Right forelimb (tissue), 1 donor: ENCODE measurements at regions not wholly inside any gene's neighbourhood (a gene's known extent, or its start where the extent isn't known, plus 50 kb on each side); places are given as distances from the start of the nearest gene placed in this dataset.
"Not testable (repeated sequence)": the region's sequence is repeated elsewhere in the genome, so short reads cannot be mapped to it uniquely, and the experiment has no call there.

Source experiments
- DNase-seq: peaks from one replicate; pipeline ENCODE4 v3.0.0-alpha.2; 2018

- DNase-seq = no peak
Observed at GRCh38 chr2:166727095-166727494, 161.2 kb upstream of the XIRP2 start.

DNA sequence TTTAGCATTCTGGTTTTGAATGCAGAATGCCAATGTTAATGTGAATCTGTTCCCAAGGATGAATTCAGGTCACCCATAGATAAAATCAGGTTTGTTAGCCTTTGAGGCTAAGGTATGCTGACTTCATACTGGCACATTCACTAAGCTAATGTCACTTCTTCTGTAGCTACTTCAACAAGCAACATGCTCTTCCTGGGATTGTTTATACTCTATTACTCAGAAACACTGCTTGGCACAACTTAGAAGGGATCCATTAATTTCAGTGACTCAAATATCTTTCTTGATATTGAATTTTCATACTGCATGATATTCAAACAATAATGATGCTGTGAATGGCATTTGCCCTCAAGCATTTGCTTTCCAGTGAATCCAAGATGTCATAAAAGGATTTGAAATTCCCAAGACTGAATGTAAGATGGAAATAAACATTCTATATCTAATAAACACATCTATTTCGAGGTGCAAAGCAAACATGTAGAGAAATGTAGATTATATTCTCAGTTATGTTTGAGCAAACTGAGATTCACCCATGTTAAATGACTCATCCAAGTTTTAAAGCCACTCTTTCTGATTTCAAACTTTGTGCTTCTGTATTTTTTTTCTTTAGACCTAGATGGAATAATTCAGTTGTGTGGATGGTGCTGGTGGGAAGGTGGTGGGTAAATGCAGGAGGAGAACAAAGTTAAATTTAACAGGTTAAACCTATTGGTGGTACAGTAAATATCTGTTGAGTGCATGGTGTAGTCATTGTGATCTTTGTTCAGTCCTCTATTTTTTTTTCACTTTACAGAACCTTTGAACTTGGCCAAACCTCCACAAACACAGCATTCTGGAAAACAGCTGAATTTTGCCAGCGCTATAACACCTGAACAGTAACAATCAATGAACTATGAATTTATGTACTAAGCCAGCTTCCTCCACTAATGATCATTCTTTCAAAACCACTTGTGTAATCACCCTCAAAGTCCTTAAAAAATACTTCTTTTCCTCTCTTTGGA lies 162.1 kb upstream of the XIRP2 start:
- no peak for DNase-seq

- DNase-seq = no peak
Observed at GRCh38 chr2:166716968-166717367, 171.3 kb upstream of the XIRP2 start.

DNA sequence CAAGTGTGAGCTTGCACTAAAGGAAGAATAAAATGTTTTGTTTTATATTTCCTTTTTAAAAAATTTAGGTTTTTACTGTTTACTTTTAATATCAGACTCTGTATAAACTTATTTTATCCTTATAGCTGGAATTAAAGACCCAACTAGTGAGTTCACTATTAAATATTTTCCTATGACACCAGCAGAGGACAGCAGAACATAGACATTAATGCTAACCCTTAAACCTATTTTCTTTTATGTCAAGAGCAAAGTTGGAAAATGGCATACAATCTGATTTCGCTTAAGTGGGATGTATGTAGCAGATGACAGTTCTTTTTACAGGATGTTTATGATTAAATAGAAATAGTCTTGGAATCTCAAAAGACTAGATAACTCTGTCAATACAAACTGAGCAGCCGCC lies 188.2 kb upstream of the XIRP2 start:
- DNase-seq = no peak

GRCh38 chr2:166695154-166695553 lies 193.1 kb upstream of the XIRP2 start:
- no peak for DNase-seq

GRCh38 chr2:166686057-166686456 lies 192.0 kb upstream of the SCN7A start:
- not testable (repeated sequence) for DNase-seq

DNA sequence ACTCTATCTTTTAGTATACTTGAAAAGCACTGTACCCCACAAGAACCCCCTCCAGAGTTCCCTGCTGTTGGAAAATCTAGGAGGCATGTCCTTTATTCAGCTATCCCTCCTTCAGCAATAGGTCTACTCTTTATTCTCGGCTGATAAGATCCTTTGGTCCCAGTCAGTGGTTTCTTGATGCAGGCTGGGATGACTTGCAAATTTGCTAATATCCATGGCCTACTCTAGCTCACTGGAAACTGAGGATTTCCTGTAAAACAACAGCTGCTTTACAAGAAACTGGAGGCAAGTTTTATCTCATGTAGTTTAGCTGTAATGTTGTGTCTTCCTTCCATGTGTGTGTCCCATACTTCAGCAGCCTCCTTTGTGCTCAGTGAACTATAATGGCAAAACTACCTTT lies 183.9 kb upstream of the SCN7A start:
- DNase-seq = no peak

DNA sequence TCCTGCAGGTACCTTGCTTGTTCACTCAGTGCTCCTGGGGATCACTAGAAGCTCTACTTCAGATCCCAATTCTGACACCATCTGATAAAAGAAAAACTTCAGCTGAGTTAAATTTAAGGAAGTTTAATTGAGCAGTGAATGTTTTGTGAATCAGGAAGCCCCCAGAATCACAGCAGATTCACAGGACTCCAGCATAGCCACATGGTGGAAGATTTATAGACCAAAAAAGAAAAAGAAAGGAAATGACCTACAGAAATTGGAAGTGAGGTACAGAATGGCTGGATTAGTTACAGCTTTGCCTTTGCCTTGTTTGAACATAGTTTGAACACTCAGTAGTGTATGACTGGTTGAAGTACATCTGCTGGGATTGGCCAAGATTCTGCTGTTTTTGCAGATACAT lies 182.7 kb upstream of the SCN7A start:
- no peak for DNase-seq

DNA sequence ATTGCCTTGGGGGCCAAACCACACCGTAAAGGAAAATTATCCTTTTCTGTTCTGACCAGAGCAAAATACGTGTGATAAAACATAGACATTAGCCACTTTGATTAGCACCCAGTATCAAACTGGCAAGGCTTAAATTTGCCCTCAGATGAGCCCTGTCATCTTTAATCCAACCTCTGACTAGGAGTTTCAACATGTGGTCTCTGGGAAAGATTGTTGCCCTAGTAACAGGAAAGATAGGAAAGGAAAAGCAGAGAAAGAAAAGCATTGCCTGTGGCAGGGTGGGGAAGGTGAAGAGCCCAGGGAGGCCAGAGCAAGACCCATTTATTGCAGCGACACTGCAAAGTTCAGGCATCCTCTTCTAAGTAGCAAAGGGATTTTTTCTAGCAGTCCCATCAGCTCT lies 181.5 kb upstream of the SCN7A start:
- no peak for DNase-seq

- DNase-seq = no peak
Observed at GRCh38 chr2:166673986-166674385, 179.9 kb upstream of the SCN7A start.

- DNase-seq = no peak
Observed at GRCh38 chr2:166671801-166672200, 177.8 kb upstream of the SCN7A start.

GRCh38 chr2:166671235-166671634 lies 177.2 kb upstream of the SCN7A start:
- no peak for DNase-seq

DNA sequence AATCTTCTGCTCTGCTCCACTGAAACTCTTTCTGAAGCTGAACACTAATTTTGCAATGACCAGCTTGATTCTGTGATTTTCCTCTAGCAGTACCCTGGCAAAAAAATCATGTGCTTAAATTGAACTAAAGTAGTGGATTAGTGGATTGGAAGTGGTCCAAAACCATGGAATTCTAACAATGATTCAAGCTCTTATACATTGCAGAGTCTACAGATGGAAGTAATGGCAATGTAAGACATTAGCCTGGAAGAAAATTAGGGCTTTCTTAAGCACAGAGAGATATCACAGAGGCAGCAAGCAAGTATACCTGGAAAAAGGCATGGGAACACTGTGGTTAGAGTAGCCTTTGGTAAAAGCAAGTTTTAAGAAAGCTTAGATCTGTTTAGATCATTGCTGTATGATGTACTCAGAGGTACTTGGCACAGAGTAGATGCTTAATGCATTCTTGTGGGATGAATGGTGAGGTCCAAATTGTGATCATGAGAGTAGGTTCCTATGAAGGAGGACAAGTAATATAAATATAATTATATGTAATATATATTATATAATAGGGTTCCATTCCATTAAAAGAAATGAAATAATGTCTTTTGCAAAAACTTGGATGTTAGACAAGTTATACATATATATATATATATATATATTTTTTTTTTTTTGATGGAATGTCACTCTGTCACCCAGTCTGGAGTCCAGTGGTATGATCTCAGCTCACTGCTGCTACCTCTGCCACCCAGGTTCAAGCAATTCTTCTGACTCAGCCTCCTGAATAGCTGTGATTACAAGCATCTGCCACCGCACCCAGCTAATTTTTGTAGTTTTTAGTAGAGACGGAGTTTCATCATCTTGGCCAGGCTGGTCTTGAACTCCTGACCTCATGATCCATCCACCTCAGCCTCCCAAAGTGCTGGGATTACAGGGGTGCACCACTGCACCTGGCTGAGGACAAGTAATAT lies 172.2 kb upstream of the SCN7A start:
- DNase-seq = no peak

- DNase-seq = no peak
Observed at GRCh38 chr2:166661824-166662223, 167.8 kb upstream of the SCN7A start.

- no peak for DNase-seq
Observed at GRCh38 chr2:166661391-166661790, 167.3 kb upstream of the SCN7A start.

DNA sequence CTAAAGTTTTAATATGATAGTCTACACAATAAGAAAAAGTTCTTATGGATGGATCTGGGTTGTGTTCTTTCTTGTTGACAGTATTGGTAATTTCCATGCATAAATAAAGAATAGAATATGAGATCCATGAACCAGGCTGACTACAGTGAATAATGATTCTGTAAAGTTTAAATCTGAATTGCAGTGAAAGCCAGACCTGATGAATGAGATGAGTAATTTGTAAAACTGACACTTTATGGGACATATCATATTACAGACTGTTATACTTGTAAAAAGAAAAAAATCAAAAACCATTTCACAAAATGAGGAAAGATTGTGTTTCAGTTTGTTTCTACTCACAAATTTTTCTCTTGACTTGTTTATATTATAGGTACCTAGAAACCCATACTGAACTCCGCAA lies 164.9 kb upstream of the SCN7A start:
- DNase-seq = no peak

DNA sequence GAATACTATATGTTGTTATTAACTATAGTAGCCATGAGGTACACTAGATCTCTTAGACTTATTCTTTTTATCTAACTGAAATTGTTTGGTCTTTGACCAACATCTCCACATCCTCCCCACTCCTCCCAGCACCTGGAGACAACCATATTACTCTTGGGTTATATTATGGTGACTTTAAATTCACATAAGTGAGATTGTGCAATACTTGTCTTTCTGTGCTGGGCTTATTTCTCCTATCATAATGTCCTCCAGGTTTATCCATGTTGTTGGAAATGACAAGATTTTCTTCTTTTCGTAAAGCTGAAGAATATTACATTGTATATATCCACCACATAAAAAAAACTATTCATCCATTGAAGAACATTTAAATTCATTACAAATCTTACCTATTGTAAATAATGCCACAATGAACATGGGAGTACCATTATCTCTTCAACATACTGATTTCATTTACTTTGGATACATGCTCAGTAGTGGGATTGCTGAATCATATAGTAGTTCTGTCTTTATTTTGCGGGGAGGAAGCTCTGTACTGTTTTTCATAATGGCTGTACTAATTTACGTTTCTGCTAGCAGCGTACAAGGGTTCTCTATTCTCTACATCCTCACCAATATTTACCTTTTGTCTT lies 159.2 kb upstream of the SCN7A start:
- no peak for DNase-seq

DNA sequence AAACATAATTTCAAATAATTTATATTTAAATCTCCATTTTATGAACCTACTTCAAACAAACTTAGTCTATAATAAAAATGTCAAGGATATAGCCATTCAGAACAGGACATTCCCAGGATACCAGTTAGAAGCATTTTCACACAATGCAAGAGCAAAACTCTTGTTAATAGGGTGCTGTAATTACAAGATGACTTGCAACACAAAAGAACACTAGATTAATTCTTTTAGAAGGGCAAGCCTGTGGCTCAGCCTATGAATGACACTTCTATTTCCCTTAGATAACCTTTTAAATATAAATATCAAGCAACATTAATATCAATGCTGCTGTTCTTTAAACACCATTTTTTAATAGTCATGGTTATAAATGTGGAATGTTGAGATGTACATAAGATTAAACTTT lies 157.9 kb upstream of the SCN7A start:
- no peak for DNase-seq

GRCh38 chr2:166651080-166651675 lies 157.1 kb upstream of the SCN7A start:
- DNase-seq = no peak

DNA sequence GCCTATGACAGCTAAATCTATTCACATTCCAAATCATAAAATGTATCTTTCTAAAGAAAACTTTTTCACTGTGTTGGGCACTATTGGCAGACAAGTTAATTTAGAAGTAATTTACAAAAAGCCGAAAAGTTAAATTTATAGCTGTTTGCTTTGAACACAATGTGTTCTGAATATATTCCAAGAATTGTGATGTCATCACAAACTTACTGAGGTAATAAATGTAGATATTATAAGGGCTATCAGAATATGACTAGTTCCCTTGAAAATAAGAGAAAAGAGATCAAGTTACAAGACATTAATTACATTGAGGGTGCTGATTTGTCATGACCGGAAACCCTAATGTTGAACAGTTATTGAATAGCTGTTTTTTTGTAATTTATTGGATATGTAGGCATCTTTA lies 153.9 kb upstream of the SCN7A start:
- no peak for DNase-seq

- no peak for DNase-seq
Observed at GRCh38 chr2:166643980-166644379, 149.9 kb upstream of the SCN7A start.

DNA sequence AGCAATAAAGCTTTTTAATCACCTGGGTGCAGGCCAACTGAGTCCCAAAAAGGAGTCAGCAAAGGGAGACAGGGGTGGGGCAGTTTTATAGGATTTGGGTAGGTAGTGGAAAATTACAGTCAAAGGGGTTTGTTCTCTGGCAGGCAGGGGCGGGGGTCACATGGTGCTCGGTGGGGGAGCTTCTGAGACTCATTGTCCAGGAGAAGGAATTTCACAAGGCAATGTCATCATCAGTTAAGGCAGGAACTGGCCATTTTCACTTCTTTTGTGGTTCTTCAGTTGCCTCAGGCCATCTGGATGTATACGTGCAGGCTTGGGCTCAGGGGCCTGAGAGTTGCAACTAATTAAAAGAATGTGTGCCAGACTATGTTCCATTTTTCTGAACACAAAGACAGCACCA lies 147.5 kb upstream of the SCN7A start:
- not testable (repeated sequence) for DNase-seq

DNA sequence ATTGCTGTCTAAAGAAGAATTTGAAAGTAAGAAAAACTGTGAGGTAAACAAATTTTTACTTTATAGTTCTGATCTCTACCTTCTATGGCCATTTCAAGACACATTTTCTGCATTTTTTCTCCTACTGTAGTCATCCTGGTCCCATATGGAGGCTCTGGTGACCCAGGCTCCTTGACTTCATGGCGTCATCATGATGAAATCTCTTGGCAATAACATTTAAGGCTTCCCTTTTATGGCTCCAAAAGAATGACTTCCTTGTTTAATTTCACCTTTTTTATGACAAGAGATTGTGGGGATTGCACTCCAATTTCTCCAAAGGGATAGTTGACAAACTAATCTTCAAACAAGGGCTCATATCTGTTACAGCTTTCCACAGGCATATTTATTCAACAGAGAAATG lies 143.0 kb upstream of the SCN7A start:
- no peak for DNase-seq
